Glomerular endothelial cell (primary cell): ENCODE measurements at regions not wholly inside any gene's neighbourhood (a gene's known extent, or its start where the extent isn't known, plus 50 kb on each side); places are given as distances from the start of the nearest gene placed in this dataset.

ENCODE experiments used
- DNase-seq: peaks from one replicate; pipeline ENCODE4 v3.0.0-alpha.2; 2011; ENCODE audit warnings: low read depth, low spot score; ENCODE audit errors: extremely low read depth

GRCh38 chr2:220654322-220654721 lies 917.8 kb downstream of the EPHA4 start:
- no peak for DNase-seq

GRCh38 chr2:220660277-220661145 lies 911.6 kb downstream of the EPHA4 start:
- no peak for DNase-seq

GRCh38 chr2:220662431-220662830 lies 909.7 kb downstream of the EPHA4 start:
- DNase-seq: no peak

- no peak for DNase-seq
Measured at GRCh38 chr2:220663065-220663464, 909.0 kb downstream of the EPHA4 start.

GRCh38 chr2:220664272-220665107 lies 907.6 kb downstream of the EPHA4 start:
- no peak for DNase-seq

- DNase-seq: no peak
Measured at GRCh38 chr2:220665108-220665471, 907.0 kb downstream of the EPHA4 start.

- no peak for DNase-seq
Measured at GRCh38 chr2:220669324-220669723, 902.8 kb downstream of the EPHA4 start.

- DNase-seq: no peak
Measured at GRCh38 chr2:220670511-220670910, 901.6 kb downstream of the EPHA4 start.

- DNase-seq: no peak
Measured at GRCh38 chr2:220673151-220673874, 898.8 kb downstream of the EPHA4 start.

- DNase-seq: no peak
Measured at GRCh38 chr2:220674033-220674432, 898.1 kb downstream of the EPHA4 start.

GRCh38 chr2:220676695-220677094 lies 895.4 kb downstream of the EPHA4 start:
- DNase-seq: no peak

GRCh38 chr2:220678943-220679342 lies 893.2 kb downstream of the EPHA4 start:
- DNase-seq: no peak

- no peak for DNase-seq
Measured at GRCh38 chr2:220682616-220683015, 889.5 kb downstream of the EPHA4 start.

GRCh38 chr2:220684099-220684498 lies 888.0 kb downstream of the EPHA4 start:
- DNase-seq: no peak

- DNase-seq: peak; percentile 47
Measured at GRCh38 chr2:220687231-220687843, 884.8 kb downstream of the EPHA4 start.

- DNase-seq: no peak
Measured at GRCh38 chr2:220695397-220696279, 876.5 kb downstream of the EPHA4 start.

GRCh38 chr2:220696280-220696669 lies 875.8 kb downstream of the EPHA4 start:
- DNase-seq: no peak

- DNase-seq: no peak
Measured at GRCh38 chr2:220697011-220697410, 875.1 kb downstream of the EPHA4 start.

GRCh38 chr2:220701115-220701514 lies 871.0 kb downstream of the EPHA4 start:
- no peak for DNase-seq

GRCh38 chr2:220703279-220703678 lies 868.8 kb downstream of the EPHA4 start:
- DNase-seq: no peak
